ENCODE measurements at regions not wholly inside any gene's neighbourhood (a gene's known extent, or its start where the extent isn't known, plus 50 kb on each side); places are given as distances from the start of the nearest gene placed in this dataset.

- no peak for TF ChIP-seq EZH2 (IDR thresholded peaks at IDR 0.05)
- TF ChIP-seq POLR2AphosphoS5 (IDR thresholded peaks at IDR 0.05; ENCODE audit: borderline replicate concordance, low read depth, low read length), result no peak
Observed at GRCh38 chr13:83086088-83086487, 796.2 kb downstream of the SLITRK1 start.

All from SK-N-MC (cell line).